ENCODE measurements at regions not wholly inside any gene's neighbourhood (a gene's known extent, or its start where the extent isn't known, plus 50 kb on each side); places are given as distances from the start of the nearest gene placed in this dataset.

GRCh38 chr16:50494501-50495491 lies 53.4 kb upstream of the NKD1 start:
- Histone ChIP-seq H3K4me1 (ENCODE audit: insufficient read depth, low read length, poor library complexity, severe bottlenecking) (no peaks in the 10 kb centered on the region), H3K27me3 (replicated peaks; ENCODE audit: insufficient read depth, low read depth, low read length, poor library complexity) (no peaks in the 10 kb centered on the region), H3K27ac (ENCODE audit: low read depth, low read length, poor library complexity, severe bottlenecking) (no peak overlapping the region), H3K36me3 (ENCODE audit: insufficient read depth, low read length, poor library complexity, severe bottlenecking) (no peaks in the 10 kb centered on the region), H3K9me3 (ENCODE audit: low read depth, low read length, poor library complexity, severe bottlenecking) (no peaks in the 10 kb centered on the region), H3K4me3 (ENCODE audit: low read depth, low read length, poor library complexity, severe bottlenecking) (no peak overlapping the region)
- POLR2A ChIA-PET (ENCODE audit: low non-redundant PET), result no interaction called here
- BruUV-seq (replicated peaks), result no TSS peak
- DNase-seq (ENCODE audit: low spot score), result no peak
- intact Hi-C loops (cut with micrococcal nuclease; ENCODE audit: unreplicated experiment), result no loop called here
- TF ChIP-seq CTCF (conservative IDR thresholded peaks at IDR 0.05; ENCODE audit: low read depth, low read length) (no peak), EZH2 (IDR thresholded peaks at IDR 0.05; ENCODE audit: borderline replicate concordance, low read depth, low read length, poor library complexity, severe bottlenecking) (no peak)
- CTCF ChIA-PET, result no interaction called here

- Histone ChIP-seq H3K4me1 (ENCODE audit: insufficient read depth, low read length, poor library complexity, severe bottlenecking) (no peaks in the 10 kb centered on the region), H3K27me3 (replicated peaks; ENCODE audit: insufficient read depth, low read depth, low read length, poor library complexity) (no peaks in the 10 kb centered on the region), H3K27ac (ENCODE audit: low read depth, low read length, poor library complexity, severe bottlenecking) (no peak overlapping the region), H3K36me3 (ENCODE audit: insufficient read depth, low read length, poor library complexity, severe bottlenecking) (no peaks in the 10 kb centered on the region), H3K9me3 (ENCODE audit: low read depth, low read length, poor library complexity, severe bottlenecking) (no peaks in the 10 kb centered on the region), H3K4me3 (ENCODE audit: low read depth, low read length, poor library complexity, severe bottlenecking) (no peak overlapping the region)
- ChIA-PET CTCF (no interaction called here), POLR2A (ENCODE audit: low non-redundant PET) (no interaction called here)
- no peak for TF ChIP-seq CTCF (conservative IDR thresholded peaks at IDR 0.05; ENCODE audit: low read depth, low read length)
- TF ChIP-seq EZH2 (IDR thresholded peaks at IDR 0.05; ENCODE audit: borderline replicate concordance, low read depth, low read length, poor library complexity, severe bottlenecking), result no peak
- DNase-seq (ENCODE audit: low spot score), result no peak
- intact Hi-C loops (cut with micrococcal nuclease; ENCODE audit: unreplicated experiment), result no loop called here
- no TSS peak for BruUV-seq (replicated peaks)
Observed at GRCh38 chr16:50491516-50491915, 56.7 kb upstream of the NKD1 start.

DNA sequence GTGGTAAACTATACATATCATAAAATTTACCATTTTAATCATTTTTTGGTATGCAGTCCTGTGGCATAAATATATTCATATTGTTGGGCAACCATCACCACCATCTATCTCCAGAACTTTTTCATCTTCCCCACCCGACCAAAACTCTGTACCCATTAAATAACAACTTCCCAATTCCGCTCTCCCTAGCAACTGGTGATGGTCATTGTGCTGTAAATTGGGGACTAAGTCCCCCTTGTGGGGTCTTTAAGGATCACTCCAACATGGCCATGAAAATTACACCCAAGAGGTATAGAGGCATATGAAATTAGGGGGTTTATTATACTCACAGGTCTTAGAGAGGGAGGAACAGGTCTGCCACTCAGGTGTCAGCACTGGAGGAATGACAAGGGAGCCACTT lies 57.4 kb upstream of the NKD1 start:
- Histone ChIP-seq H3K36me3 (ENCODE audit: insufficient read depth, low read length, poor library complexity, severe bottlenecking) (no peaks in the 10 kb centered on the region), H3K9me3 (ENCODE audit: low read depth, low read length, poor library complexity, severe bottlenecking) (no peaks in the 10 kb centered on the region), H3K27me3 (replicated peaks; ENCODE audit: insufficient read depth, low read depth, low read length, poor library complexity) (no peaks in the 10 kb centered on the region), H3K4me1 (ENCODE audit: insufficient read depth, low read length, poor library complexity, severe bottlenecking) (no peaks in the 10 kb centered on the region), H3K27ac (ENCODE audit: low read depth, low read length, poor library complexity, severe bottlenecking) (no peak overlapping the region), H3K4me3 (ENCODE audit: low read depth, low read length, poor library complexity, severe bottlenecking) (no peak overlapping the region)
- no TSS peak for BruUV-seq (replicated peaks)
- ChIA-PET CTCF (no interaction called here), POLR2A (ENCODE audit: low non-redundant PET) (no interaction called here)
- TF ChIP-seq EZH2 (IDR thresholded peaks at IDR 0.05; ENCODE audit: borderline replicate concordance, low read depth, low read length, poor library complexity, severe bottlenecking) (no peak), CTCF (conservative IDR thresholded peaks at IDR 0.05; ENCODE audit: low read depth, low read length) (no peak)
- intact Hi-C loops (cut with micrococcal nuclease; ENCODE audit: unreplicated experiment), result no loop called here
- no peak for DNase-seq (ENCODE audit: low spot score)
